ENCODE measurements at regions not wholly inside any gene's neighbourhood (a gene's known extent, or its start where the extent isn't known, plus 50 kb on each side); places are given as distances from the start of the nearest gene placed in this dataset.
"Not testable (repeated sequence)": the region's sequence is repeated elsewhere in the genome, so short reads cannot be mapped to it uniquely, and the experiment has no call there.

DNA sequence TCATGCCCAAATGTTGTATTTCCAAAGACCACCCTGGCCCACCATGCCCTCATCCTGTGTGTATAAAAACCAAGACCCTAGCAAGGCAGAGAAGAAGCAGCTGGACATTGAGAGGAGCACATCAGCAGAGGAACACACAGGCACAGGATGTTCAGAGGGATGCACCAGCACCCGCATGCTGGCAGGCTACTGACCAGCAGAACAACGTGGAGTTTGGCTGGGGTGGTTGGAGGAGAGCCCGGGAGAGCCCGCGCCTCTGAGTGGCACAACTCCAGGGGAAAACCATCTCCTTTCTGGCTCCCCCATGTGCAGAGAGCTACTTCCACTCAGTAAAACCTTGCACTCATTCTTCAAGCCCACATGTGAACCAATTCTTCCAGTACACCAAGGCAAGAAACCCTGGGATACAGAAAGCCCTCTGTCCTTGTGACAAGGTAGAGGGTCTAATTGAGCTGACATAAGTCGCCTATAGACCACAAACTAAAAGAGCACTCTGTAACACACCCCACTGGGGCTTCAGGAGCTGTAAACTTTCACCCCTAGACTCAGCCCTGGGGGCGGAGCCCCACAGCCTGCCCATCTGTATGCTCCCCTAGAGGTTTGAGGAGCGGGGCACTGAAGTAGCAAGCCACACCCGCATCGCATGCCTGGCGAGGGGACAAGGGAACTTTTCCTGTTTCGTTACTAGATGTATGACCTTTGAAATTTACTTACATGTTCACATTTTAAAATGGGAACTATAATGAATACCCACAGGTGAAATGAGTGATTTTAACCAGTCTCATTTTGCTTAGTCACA, 831.5 kb upstream of the CITED2 start:
- DNase-seq = no peak

DNA sequence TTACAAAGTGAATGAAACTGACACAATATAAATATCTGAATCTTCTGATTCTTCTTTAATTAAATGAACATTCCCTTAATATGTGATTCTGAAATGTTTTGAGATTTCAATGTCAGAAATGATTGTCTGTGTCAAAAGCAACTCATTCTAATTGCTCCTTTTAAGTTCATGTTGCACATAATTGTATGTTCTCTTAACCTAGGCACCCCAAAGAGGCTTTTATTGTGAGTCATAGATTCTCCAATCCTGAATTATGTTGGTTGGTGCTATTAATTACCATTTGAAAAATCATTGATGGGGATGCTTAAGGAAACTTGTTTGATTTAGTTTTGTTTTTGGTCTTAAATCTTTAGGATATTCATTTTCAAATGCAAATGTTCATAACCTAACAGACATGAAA, 829.7 kb upstream of the CITED2 start:
- no peak for DNase-seq

- DNase-seq = no peak
Observed at GRCh38 chr6:140203661-140204147, 829.3 kb upstream of the CITED2 start.

DNA sequence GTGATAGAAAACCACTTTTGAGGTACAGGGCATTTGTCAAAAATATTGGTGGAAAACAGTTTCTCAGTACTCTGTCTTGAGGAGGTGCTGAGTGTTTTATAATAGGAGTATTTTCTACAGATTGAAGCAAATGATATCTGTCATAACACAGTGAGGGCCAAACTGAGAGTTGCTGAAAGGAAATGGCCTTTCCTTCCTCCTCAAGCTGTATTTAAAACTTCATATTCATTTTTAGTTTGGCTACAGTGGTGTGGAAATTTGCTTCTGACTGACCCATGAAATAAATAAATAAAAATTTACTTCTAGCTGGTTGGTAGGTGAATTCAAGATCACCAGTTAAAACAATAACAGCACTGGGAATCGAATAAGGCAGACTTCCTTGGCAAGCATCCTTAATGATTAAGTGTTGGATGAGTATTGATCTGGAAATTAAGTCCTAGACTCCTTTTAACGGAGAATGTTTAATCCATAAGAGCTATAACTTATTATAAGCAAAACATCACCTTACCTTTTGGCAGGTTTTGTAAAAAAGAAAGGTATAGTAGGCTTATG, 828.6 kb upstream of the CITED2 start:
- DNase-seq = no peak

- no peak for DNase-seq
Observed at GRCh38 chr6:140201787-140202458, 827.5 kb upstream of the CITED2 start.

- DNase-seq = no peak
Observed at GRCh38 chr6:140193269-140193668, 818.8 kb upstream of the CITED2 start.

- DNase-seq = no peak
Observed at GRCh38 chr6:140192018-140192417, 817.6 kb upstream of the CITED2 start.

DNA sequence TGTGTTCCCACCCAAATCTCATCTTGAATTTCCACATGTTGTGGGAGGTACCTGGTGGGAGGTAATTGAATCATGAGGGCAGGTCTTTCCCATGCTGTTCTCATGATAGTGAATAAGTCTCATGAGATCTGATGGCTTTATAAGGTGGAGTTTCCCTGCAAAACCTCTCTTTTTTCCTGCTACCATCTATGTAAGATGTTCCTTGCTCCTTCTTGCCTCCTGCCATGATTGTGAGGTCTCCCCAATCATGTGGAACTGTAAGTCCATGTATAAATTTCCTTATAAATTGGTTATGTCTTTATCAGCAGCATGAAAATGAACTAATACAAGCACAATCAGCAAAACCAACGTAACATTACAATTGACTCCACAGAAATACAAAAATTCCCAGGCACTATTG, 814.8 kb upstream of the CITED2 start:
- not testable (repeated sequence) for DNase-seq

- no peak for DNase-seq
Observed at GRCh38 chr6:140185991-140186390, 811.5 kb upstream of the CITED2 start.

- no peak for DNase-seq
Observed at GRCh38 chr6:140183881-140184280, 809.4 kb upstream of the CITED2 start.

DNA sequence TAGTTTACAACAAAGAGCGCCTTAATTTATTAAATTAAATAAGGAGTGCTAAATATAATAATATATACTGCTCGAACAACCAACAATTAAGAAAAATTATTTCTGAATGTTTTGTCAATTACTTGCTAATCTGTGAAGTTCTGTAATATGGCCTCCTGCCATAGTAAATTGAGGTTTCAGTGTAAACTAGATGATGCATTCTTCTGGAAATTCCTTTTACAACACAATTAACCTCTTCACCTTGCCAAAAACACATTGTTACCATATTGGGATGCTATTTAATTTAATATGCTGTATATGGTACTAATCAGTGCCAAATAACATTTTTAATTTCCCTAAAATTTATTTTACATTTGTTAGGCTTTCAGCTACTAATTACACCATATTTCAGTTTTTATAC, 808.4 kb upstream of the CITED2 start:
- DNase-seq = no peak

- no peak for DNase-seq
Observed at GRCh38 chr6:140181876-140182275, 807.4 kb upstream of the CITED2 start.

DNA sequence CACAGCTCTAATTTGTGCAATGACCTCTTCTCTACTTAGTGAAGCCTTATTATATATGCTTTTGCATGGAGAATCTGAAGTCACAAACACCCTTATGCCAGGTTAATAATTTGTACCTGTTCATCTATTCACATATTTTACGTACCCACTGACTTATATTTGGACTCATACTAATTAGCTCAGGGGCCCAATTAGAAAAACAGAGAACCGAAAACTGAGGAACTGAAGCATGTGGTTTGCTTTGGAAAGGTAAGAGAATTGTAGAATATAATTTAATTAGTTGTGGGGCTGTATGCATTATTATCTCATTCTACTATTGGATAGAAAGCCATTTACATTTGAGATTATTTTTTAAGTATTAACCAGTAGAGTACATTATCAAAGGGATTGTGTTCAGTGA, 805.9 kb upstream of the CITED2 start:
- no peak for DNase-seq

- DNase-seq = no peak
Observed at GRCh38 chr6:140178935-140179334, 804.5 kb upstream of the CITED2 start.

DNA sequence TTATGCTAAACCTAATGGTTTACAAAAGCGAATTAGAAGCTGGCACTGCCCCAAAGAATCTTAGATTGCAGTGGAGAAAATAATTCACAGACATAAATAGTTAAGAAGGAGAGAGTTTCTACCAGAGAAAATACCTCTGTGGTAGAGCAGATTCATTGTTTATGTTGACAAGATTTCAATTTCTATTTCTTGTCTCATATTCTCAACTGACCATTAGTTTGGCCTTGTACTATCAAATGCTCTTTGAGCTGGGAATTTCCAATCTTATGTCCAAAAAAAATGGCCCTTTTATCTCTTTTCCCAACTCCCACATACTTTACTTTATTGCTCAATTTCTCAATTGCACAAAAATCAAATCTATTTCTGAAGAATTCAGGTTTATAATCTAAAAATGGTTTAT, 804.1 kb upstream of the CITED2 start:
- no peak for DNase-seq

- no peak for DNase-seq
Observed at GRCh38 chr6:140176306-140176705, 801.9 kb upstream of the CITED2 start.

GRCh38 chr6:140175486-140175885, 801.0 kb upstream of the CITED2 start:
- DNase-seq = no peak

GRCh38 chr6:140174524-140174923, 800.1 kb upstream of the CITED2 start:
- no peak for DNase-seq

- no peak for DNase-seq
Observed at GRCh38 chr6:140168365-140168764, 793.9 kb upstream of the CITED2 start.

GRCh38 chr6:140160909-140161308, 786.5 kb upstream of the CITED2 start:
- no peak for DNase-seq

DNA sequence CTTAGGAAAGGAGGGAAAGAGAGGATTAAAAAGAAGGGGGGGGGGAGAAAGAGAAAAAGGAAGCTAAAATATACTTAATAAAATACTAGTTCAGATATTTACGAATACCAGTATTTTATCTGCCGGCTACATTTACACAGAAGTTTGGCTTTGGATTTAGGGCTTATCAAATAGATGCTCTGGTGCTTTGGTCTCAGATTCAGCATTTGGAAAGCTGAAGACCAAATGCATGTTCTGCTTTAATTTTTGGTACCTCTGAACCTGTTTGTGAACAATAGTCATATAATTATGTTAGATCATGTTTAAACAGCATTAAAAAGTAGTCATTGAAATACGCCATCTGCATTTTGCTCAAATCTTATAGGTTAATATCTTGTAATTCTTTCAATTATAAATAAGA, 786.0 kb upstream of the CITED2 start:
- no peak for DNase-seq

DNA sequence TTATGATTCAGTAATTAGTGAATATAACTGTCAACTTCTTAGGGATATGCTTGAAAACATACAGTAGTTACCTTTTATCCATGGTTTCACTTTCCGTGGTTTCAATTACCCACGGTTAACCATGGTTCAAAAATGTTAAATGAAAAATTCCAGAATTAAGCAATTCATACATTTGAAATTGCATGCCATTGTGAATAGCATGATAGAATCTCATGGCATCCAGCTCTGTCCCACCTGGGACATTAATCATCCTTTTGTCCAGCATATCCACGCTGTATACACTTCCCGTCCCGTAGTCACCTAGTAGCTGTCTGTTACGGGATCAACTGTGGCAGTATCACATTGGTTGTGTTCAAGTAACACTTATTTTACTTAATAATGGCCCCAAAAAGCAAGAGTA, 781.7 kb upstream of the CITED2 start:
- no peak for DNase-seq

DNA sequence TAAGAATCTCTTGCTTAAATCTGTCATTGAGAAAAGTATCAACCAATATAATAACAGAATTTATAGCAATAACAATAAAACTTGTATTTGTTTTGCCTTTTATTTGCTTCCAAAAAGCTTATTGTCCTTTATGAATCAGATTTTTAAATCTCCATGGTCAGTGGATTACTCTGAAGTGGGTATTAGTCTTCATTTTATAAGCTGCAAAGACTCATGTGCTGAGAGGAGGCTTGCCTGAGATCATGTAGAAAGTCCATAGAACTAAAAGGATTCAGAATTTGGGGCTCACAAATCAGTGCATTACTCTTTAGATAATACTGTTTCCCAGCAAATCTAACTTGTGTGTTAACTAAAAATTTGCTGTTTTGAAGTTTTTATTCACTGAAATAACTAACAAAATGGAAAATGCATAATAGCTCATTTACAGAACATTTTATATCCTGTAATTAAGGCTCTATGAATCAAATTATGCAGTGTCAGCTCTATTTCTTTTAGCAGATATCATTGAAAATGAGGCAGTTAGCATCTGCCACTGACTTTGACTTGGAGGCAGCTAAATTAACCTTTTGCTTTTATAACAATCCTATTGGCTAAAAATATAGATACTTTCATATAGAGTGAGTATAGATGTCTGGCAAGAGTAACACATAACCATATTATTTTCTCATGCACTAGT, 781.1 kb upstream of the CITED2 start:
- DNase-seq = no peak

GRCh38 chr6:140153703-140154102, 779.3 kb upstream of the CITED2 start:
- no peak for DNase-seq
